Skin of body (tissue), 1 donor: ENCODE measurements at regions not wholly inside any gene's neighbourhood (a gene's known extent, or its start where the extent isn't known, plus 50 kb on each side); places are given as distances from the start of the nearest gene placed in this dataset.

Experiments used
- DNase-seq: peaks from one replicate; lab custom pipeline; 2025; lab: John Stamatoyannopoulos, UW

DNA sequence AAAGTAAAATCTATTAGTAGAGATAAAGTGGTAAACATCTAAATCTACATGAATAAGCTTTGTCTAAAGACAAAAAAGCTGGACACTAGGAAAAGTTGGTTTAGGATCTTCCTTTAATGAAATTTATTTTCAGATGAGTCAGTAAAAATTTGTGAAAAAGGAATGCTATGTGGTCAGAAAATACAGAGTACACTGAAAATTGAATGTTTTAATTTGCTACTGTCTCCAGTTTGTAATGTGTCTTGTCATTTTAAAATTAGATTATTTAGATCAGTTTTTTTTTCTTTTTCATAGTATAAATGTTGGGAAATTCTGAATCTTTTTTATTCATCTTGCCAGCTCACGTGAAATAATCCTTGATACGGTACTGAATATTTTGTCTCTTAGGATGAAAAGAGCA lies 56.9 kb downstream of the SLITRK6 start:
- no peak for DNase-seq

- no peak for DNase-seq
These were observed 58.2 kb downstream of the SLITRK6 start for GRCh38 chr13:85741017-85741416.

DNA sequence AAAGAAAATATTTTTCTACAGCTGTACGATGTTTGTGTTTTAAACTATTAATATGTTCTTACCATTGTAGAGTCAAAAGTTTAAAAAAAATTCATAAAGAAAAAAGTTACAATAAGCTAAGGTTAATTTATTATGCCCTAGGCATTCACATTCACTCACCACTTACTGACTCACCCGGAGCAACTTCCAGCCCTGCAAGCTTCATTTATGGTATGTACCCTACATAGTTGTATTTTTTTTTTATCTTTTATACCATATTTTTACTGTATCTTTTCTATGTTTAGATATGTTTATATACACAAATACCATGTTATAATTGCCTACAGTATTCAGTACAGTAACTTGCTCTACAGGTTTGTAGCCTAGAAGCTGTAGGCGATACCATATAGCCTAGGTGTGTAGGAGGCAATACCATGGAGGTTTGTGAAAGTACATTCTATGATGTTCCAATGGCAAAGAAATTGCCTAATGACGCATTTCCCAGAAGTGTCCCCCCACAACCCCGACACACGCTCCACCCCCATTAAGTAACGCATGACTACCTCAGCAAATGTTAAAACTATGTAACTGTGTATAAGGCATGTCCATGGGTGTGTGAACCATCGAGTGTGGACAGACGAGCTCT lies 60.4 kb downstream of the SLITRK6 start:
- no peak for DNase-seq

- DNase-seq = no peak
These were observed 61.3 kb downstream of the SLITRK6 start for GRCh38 chr13:85737952-85738351.

DNA sequence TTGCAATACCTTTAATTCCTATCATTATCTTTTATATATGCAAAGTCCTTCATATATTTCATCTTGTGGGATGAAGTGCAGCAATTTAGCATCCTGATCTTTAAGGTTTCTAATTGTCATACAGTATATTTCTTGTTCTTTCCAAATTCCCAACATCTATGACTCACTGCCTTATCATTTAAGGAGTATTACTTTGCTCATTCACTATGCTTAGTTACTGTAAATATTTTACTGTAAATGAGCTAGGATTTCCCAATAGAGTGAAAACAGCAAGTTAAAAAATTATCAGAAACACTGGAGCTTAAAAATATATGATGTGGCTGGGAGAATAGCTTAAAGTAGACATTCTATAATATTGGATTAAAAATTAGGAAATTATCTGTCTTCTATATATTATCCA lies 69.9 kb downstream of the SLITRK6 start:
- DNase-seq = no peak

- peak; percentile 57 for DNase-seq
These were observed 70.4 kb downstream of the SLITRK6 start for GRCh38 chr13:85728811-85729210.

GRCh38 chr13:85725433-85725832 lies 73.8 kb downstream of the SLITRK6 start:
- DNase-seq = no peak

GRCh38 chr13:85724546-85725432 lies 74.4 kb downstream of the SLITRK6 start:
- DNase-seq = no peak

- DNase-seq = no peak
These were observed 79.5 kb downstream of the SLITRK6 start for GRCh38 chr13:85719749-85720148.

- no peak for DNase-seq
These were observed 81.3 kb downstream of the SLITRK6 start for GRCh38 chr13:85717921-85718320.

DNA sequence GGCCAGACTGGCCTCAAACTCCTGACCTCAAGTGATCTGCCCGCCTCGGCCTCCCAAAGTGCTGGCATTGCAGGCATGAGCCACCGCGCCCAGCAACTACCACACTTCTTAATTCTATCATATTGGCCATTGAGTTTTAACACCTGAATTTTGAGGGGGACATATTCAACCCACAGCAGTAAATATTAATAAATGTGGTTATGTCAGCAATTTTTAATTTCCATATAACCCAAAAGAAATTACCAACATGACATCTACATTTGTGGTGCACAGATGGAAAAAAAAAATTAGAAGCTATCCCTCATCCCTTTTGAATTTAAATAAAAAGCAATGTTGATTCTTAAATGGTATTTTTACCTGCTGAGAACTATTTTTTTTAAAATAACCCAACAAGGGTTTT lies 88.7 kb downstream of the SLITRK6 start:
- DNase-seq = no peak

GRCh38 chr13:85709721-85710120 lies 89.5 kb downstream of the SLITRK6 start:
- no peak for DNase-seq

- no peak for DNase-seq
These were observed 90.1 kb downstream of the SLITRK6 start for GRCh38 chr13:85709072-85709471.

- no peak for DNase-seq
These were observed 98.3 kb downstream of the SLITRK6 start for GRCh38 chr13:85700906-85701305.

DNA sequence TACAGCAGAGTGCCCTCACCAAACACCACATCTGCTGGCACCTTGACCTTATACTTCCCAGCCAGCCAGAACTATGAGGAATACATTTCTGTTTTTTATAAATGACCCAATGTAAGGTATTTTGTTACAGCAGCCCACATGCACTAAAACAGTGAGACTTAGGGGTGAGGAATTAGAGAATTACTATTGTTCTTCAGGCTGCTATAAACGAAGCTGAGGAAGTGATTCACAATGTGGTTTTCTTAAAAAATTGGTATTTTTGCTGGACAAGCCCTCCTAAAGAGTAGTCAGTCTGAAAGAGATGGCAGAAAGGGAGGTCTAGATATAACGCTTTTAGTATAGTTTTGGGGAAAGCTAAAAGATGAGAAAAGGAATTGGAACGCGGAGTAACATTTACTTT lies 101.0 kb downstream of the SLITRK6 start:
- no peak for DNase-seq

DNA sequence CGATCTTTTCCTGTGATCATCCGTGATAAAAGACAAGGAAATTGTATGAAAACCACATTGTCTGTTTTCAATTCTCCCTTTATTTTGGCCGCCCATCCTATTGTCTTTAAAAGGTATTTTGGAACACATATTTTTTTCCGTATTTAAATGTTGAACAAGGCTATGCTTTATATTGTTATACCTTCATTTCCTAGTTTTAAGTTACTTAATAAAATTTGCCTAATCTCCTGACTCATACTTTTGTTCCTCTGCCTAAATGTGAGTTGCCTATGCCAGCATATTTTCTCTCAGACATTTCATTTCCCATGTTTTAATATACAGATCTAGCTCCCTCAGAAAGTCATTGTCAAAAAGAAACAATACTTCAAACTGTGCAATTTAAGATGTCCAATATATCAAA lies 104.2 kb downstream of the SLITRK6 start:
- no peak for DNase-seq

- no peak for DNase-seq
These were observed 105.2 kb downstream of the SLITRK6 start for GRCh38 chr13:85693889-85694511.

- DNase-seq = no peak
These were observed 108.9 kb downstream of the SLITRK6 start for GRCh38 chr13:85690368-85690767.

DNA sequence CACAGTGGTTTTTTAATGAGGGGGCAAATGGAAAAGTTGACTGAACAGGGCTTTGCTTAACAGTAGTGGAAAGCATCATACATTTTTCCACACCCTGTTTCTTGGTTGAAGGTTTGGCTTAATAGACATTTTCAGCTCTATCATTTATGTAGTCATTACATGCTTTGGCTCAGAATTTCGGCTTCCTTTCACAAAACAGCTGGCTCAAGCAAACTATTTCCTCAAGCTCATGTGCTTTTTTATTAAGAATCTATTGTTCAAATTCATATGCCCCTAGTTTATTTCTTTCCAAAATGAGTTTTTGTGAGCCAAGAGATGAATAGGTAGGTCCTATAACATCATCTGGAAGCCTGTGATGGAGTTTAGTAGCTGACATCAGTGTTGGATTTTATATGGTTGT lies 113.8 kb downstream of the SLITRK6 start:
- DNase-seq = peak; percentile 51

- DNase-seq = no peak
These were observed 123.9 kb downstream of the SLITRK6 start for GRCh38 chr13:85675151-85675907.

GRCh38 chr13:85671336-85671735 lies 127.9 kb downstream of the SLITRK6 start:
- DNase-seq = no peak

DNA sequence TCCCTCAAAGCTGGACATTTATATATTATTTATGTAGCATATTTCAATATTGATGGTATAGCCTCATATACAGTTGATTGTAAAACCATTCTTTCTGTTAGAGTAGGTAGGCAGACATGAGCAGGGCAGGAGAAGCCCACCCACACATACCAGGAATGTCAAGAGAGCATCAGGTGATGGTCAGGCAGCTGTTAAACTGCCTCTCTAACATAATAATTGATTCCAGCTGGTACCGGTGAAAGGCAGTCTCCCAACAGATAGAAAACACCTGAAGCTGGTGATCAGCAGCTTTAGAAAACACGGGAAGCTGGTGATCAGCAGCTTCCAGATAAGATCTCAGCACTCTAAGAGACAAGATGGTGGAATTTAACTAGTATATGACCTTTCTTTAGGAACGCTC lies 132.9 kb downstream of the SLITRK6 start:
- DNase-seq = no peak
